IMR-90 (cell line): ENCODE measurements at regions not wholly inside any gene's neighbourhood (a gene's known extent, or its start where the extent isn't known, plus 50 kb on each side); places are given as distances from the start of the nearest gene placed in this dataset.

Experiments
- ATAC-seq: fragments of 200-7000 bp; cut with Tn5 transposase; 2 replicates; pipeline ENCODE4 v1.9.1; 2020; ENCODE audit warnings: low read depth, mild to moderate bottlenecking, moderate library complexity
- BruUV-seq: library from RNA; stranded (reverse); fragments of 400-500 nt; replicated peaks from 2 replicates; lab custom pipeline; 2021; lab: Mats Ljungman, UMichigan
- CTCF ChIA-PET: fragments of 300-600 bp; formaldehyde crosslinking; extraction: SDS; loops from one replicate; lab custom pipeline; 2021; ENCODE audit warnings: antibody characterized with exemption; lab: Yijun Ruan, JAX
- POLR2A ChIA-PET: fragments of 300-600 bp; sonication (Branson Sonifier 250); formaldehyde crosslinking; loops from one replicate; lab custom pipeline; 2022; ENCODE audit warnings: antibody characterized with exemption; ENCODE audit not compliant: unreplicated experiment; lab: Charles Lee
- DNase-seq: peaks from one replicate; pipeline ENCODE4 v3.0.0; 2013
- H2AFZ ChIP-seq: replicated peaks from 2 replicates; pipeline ENCODE3; 2013; ENCODE audit warnings: low read length, mild to moderate bottlenecking; ENCODE audit not compliant: poor library complexity
- H2AK5ac ChIP-seq: 2 replicates; pipeline ENCODE4 v1.6.1; 2013; ENCODE audit warnings: low read depth, low read length, inconsistent platforms
- H2AK9ac ChIP-seq: replicated peaks from 2 replicates; pipeline ENCODE3; 2013; ENCODE audit warnings: mild to moderate bottlenecking, low read depth, low read length, moderate library complexity; ENCODE audit not compliant: poor library complexity
- H2BK120ac ChIP-seq: 2 replicates; pipeline ENCODE4 v1.6.1; 2013; ENCODE audit warnings: low read depth, low read length, inconsistent platforms
- H2BK15ac ChIP-seq: 3 replicates; pipeline ENCODE4 v1.6.1; 2013; ENCODE audit warnings: low read depth, low read length, inconsistent platforms
- H2BK20ac ChIP-seq: 2 replicates; pipeline ENCODE4 v1.6.1; 2013; ENCODE audit warnings: low read depth, mild to moderate bottlenecking, inconsistent platforms, low read length, moderate library complexity
- H2BK5ac ChIP-seq: 2 replicates; pipeline ENCODE4 v1.6.1; 2013; ENCODE audit warnings: mild to moderate bottlenecking, low read depth, low read length, inconsistent platforms; ENCODE audit not compliant: poor library complexity, severe bottlenecking
- H3K14ac ChIP-seq: replicated peaks from 2 replicates; pipeline ENCODE4 v1.6.1; 2013; ENCODE audit warnings: low read depth, low read length, inconsistent platforms
- H3K18ac ChIP-seq: 2 replicates; pipeline ENCODE4 v1.6.1; 2013; ENCODE audit warnings: low read depth, low read length, control low read depth
- H3K23ac ChIP-seq: 2 replicates; pipeline ENCODE4 v1.6.1; 2013; ENCODE audit warnings: low read depth, low read length, inconsistent platforms
- H3K27ac ChIP-seq: 2 replicates; pipeline ENCODE4 v1.5.1; 2013; ENCODE audit warnings: mild to moderate bottlenecking, control low read depth, low read length; ENCODE audit not compliant: insufficient read depth
- H3K27me3 ChIP-seq: 2 replicates; pipeline ENCODE4 v1.6.1; 2013; ENCODE audit warnings: low read length; ENCODE audit not compliant: control insufficient read depth, insufficient read depth
- H3K36me3 ChIP-seq: 2 replicates; pipeline ENCODE4 v1.6.1; 2013; ENCODE audit warnings: low read length, mixed read lengths; ENCODE audit not compliant: control insufficient read depth, insufficient read depth
- H3K4ac ChIP-seq: 2 replicates; pipeline ENCODE4 v1.6.1; 2013; ENCODE audit warnings: low read depth, low read length, inconsistent platforms
- H3K4me1 ChIP-seq: 2 replicates; pipeline ENCODE4 v1.6.1; 2013; ENCODE audit warnings: low read length, mixed read lengths; ENCODE audit not compliant: control insufficient read depth, insufficient read depth
- H3K4me2 ChIP-seq: 2 replicates; pipeline ENCODE4 v1.6.1; 2013; ENCODE audit warnings: low read depth, mild to moderate bottlenecking, control low read depth, low read length, moderate library complexity
- H3K4me3 ChIP-seq: 2 replicates; pipeline ENCODE4 v1.5.1; 2013; ENCODE audit warnings: low read depth, mild to moderate bottlenecking, control low read depth, low read length, moderate library complexity; ENCODE audit not compliant: insufficient read depth
- H3K56ac ChIP-seq: 2 replicates; pipeline ENCODE4 v1.6.1; 2013; ENCODE audit warnings: low read length, inconsistent platforms; ENCODE audit not compliant: insufficient read depth; ENCODE audit errors: extremely low read depth
- H3K79me1 ChIP-seq, 2 experiments: 2 replicates each; pipeline ENCODE4 v1.6.1; 2013; ENCODE audit warnings: low read length in 2 of 2, inconsistent platforms in 1 of 2, low read depth in 1 of 2
- H3K9ac ChIP-seq: 2 replicates; pipeline ENCODE4 v1.6.1; 2013; ENCODE audit warnings: low read depth, low read length, control low read depth
- H3K9me1 ChIP-seq: 2 replicates; pipeline ENCODE4 v1.6.1; 2013; ENCODE audit warnings: low read length, inconsistent platforms; ENCODE audit not compliant: insufficient read depth
- H3K9me3 ChIP-seq: 2 replicates; pipeline ENCODE4 v1.6.1; 2013; ENCODE audit warnings: low read length; ENCODE audit not compliant: control insufficient read depth, insufficient read depth
- H4K20me1 ChIP-seq: 2 replicates; pipeline ENCODE4 v1.6.1; 2013; ENCODE audit warnings: low read length, inconsistent platforms; ENCODE audit not compliant: insufficient read depth
- H4K5ac ChIP-seq: 2 replicates; pipeline ENCODE4 v1.6.1; 2013; ENCODE audit warnings: mild to moderate bottlenecking, low read depth, low read length, control low read depth
- H4K8ac ChIP-seq, 2 experiments: 2 replicates each; pipeline ENCODE4 v1.6.1; 2013; ENCODE audit warnings: low read depth in 2 of 2, low read length in 2 of 2, control low read depth in 1 of 2, inconsistent platforms in 1 of 2
- H4K91ac ChIP-seq: 2 replicates; pipeline ENCODE4 v1.6.1; 2013; ENCODE audit warnings: low read depth, low read length, inconsistent platforms; ENCODE audit not compliant: insufficient read depth
- CEBPB ChIP-seq: IDR thresholded peaks from 2 replicates; pipeline ENCODE4 v1.6.1; 2012; ENCODE audit warnings: low read depth, low read length, improper control_type of control experiment
- CHD1 ChIP-seq: IDR thresholded peaks from 2 replicates; pipeline ENCODE4 v1.6.1; 2012; ENCODE audit warnings: low read depth, low read length, improper control_type of control experiment
- FOS ChIP-seq: fragments of 150-350 bp; IDR thresholded peaks from 2 replicates; pipeline ENCODE4 v1.6.1; 2016; ENCODE audit warnings: low read depth, low read length
- MAFK ChIP-seq: IDR thresholded peaks from 2 replicates; pipeline ENCODE4 v1.6.1; 2012; ENCODE audit warnings: low read depth, low read length, improper control_type of control experiment
- MAZ ChIP-seq: IDR thresholded peaks from 2 replicates; pipeline ENCODE4 v1.6.1; 2012; ENCODE audit warnings: low read depth, mild to moderate bottlenecking, low read length, improper control_type of control experiment, moderate library complexity, borderline replicate concordance
- POLR2A ChIP-seq: IDR thresholded peaks from 2 replicates; pipeline ENCODE4 v1.6.1; 2012; ENCODE audit warnings: mild to moderate bottlenecking, low read depth, low read length
- RFX5 ChIP-seq: IDR thresholded peaks from 2 replicates; pipeline ENCODE4 v1.8.0; 2012; ENCODE audit warnings: low read depth, mild to moderate bottlenecking, low read length, moderate library complexity
- WGBS, 2 experiments: methylation state at CpG; one replicate each; pipeline versions ENCODE4 v1.1.5 to v1.1.7; 2013; ENCODE audit warnings: missing lambda C conversion rate in 2 of 2; ENCODE audit not compliant: insufficient read length in 1 of 2; ENCODE audit errors: extremely low coverage in 2 of 2; 5-methylcytosine and 5-hydroxymethylcytosine counted together
- dilution Hi-C: fragments of 300-500 bp; cut with HindIII; formaldehyde crosslinking; loops from one replicate; pipeline ENCODE4 v1.14.3; 2018; ENCODE audit warnings: low sequenced_read_pairs; ENCODE audit not compliant: unreplicated experiment
- in situ Hi-C: fragments of 300-500 bp; cut with MboI; formaldehyde crosslinking; loops from 3 replicates; pipeline ENCODE4 v1.14.3; 2019; ENCODE audit warnings: low sequenced_read_pairs, inconsistent platforms, mixed read lengths
- intact Hi-C: fragments of 100-400 bp; cut with micrococcal nuclease; formaldehyde crosslinking; loops from 2 replicates; pipeline ENCODE4 v1.10.0; 2022

- no peak overlapping the region for H2BK20ac ChIP-seq
- no peak overlapping the region for H2BK15ac ChIP-seq
- ChIA-PET POLR2A (no interaction called here), CTCF (no interaction called here)
- dilution Hi-C loops (no loop called here), intact Hi-C loops (no loop called here), in situ Hi-C loops (no loop called here)
- H3K4me1 ChIP-seq = peaks cover 2% of the 10 kb centered on the region; the same call in 1 of the 2 replicates
- no peak overlapping the region for H3K14ac ChIP-seq
- no peaks in the 10 kb centered on the region for H4K20me1 ChIP-seq
- no peak overlapping the region for H2BK5ac ChIP-seq
- H4K8ac ChIP-seq = no peak overlapping the region
- no peak overlapping the region for H4K5ac ChIP-seq
- TF ChIP-seq MAFK = no peak
- no peak for TF ChIP-seq POLR2A
- no peak for TF ChIP-seq CEBPB
- no peak for TF ChIP-seq MAZ
- no peak for TF ChIP-seq CHD1
- TF ChIP-seq RFX5 = no peak
- no peak for TF ChIP-seq FOS
- no peak overlapping the region for H4K91ac ChIP-seq
- H3K9ac ChIP-seq = no peak overlapping the region
- H2AFZ ChIP-seq = peak overlapping the region; percentile 45
- peaks cover 4% of the 10 kb centered on the region for H3K9me3 ChIP-seq
- no peaks in the 10 kb centered on the region for H3K9me1 ChIP-seq
- no peak overlapping the region for H3K18ac ChIP-seq
- no peak overlapping the region for H2AK9ac ChIP-seq
- no peaks in the 10 kb centered on the region for H3K27me3 ChIP-seq
- ATAC-seq (no peak), DNase-seq (no peak)
- no peak overlapping the region; the same call in 1 of the 2 replicates for H3K4me2 ChIP-seq
- no peak overlapping the region for H2BK120ac ChIP-seq
- no peak overlapping the region for H3K27ac ChIP-seq
- no peak overlapping the region for H2AK5ac ChIP-seq
- 77% methylated on average over 3 of the region's 16 CpGs; no CpG with 5 or more reads in 1 of the 2 experiments for WGBS, 2 experiments
- no peak overlapping the region for H3K23ac ChIP-seq
- no peak overlapping the region for H3K4me3 ChIP-seq
- no peaks in the 10 kb centered on the region for H3K36me3 ChIP-seq
- H3K4ac ChIP-seq = no peak overlapping the region
- H3K79me1 ChIP-seq = no peaks in the 10 kb centered on the region
- BruUV-seq = no TSS peak
- no peak overlapping the region for H3K56ac ChIP-seq
Observed at GRCh38 chr2:5980450-5981190, 288.4 kb downstream of the SOX11 start.
